Peyer's patch (tissue), 4 donors: ENCODE measurements at regions not wholly inside any gene's neighbourhood (a gene's known extent, or its start where the extent isn't known, plus 50 kb on each side); places are given as distances from the start of the nearest gene placed in this dataset.
"Not testable (repeated sequence)": the region's sequence is repeated elsewhere in the genome, so short reads cannot be mapped to it uniquely, and the experiment has no call there.

Experiments
- CTCF ChIP-seq, 6 experiments: fragments of 450-650 bp in 4 of 6; fragments of 200-600 bp in 2 of 6; sonication (generic) in 1 of 6; IDR thresholded peaks; one replicate each; pipeline ENCODE4 v1.5.1; 2017 to 2019; ENCODE audit warnings: antibody characterized with exemption in 6 of 6, mild to moderate bottlenecking in 3 of 6, moderate library complexity in 1 of 6
- POLR2A ChIP-seq, 2 donors: fragments of 450-650 bp; IDR thresholded peaks; one replicate each; pipeline ENCODE4 v1.5.1; 2017; ENCODE audit warnings: antibody characterized with exemption in 2 of 2, mild to moderate bottlenecking in 2 of 2, moderate library complexity in 2 of 2

- not testable (repeated sequence) for TF ChIP-seq CTCF, POLR2A (IDR thresholded peaks at IDR 0.05)
These were observed 104.1 kb downstream of the SMIM20 start for GRCh38 chr4:26017961-26018700.
